ENCODE measurements at regions not wholly inside any gene's neighbourhood (a gene's known extent, or its start where the extent isn't known, plus 50 kb on each side); places are given as distances from the start of the nearest gene placed in this dataset.

- TF ChIP-seq CTCF (IDR thresholded peaks at IDR 0.05) (no peak), ZBTB33 (IDR thresholded peaks at IDR 0.05; ENCODE audit: borderline replicate concordance, low read depth) (no peak), SMC3 (IDR thresholded peaks at IDR 0.05; ENCODE audit: low read depth, low read length) (no peak), SIN3A (IDR thresholded peaks at IDR 0.05; ENCODE audit: borderline replicate concordance, low read depth, low read length) (no peak), EP300 (IDR thresholded peaks at IDR 0.05; ENCODE audit: borderline replicate concordance in 1 of 2, low read depth in 1 of 2, low read length in 1 of 2) (no peak)
These were observed 329.2 kb downstream of the ZNF608 start for GRCh38 chr5:124417196-124417595.

All from SK-N-SH (cell line).